Smooth muscle cell (in vitro differentiated cells): ENCODE measurements at regions not wholly inside any gene's neighbourhood (a gene's known extent, or its start where the extent isn't known, plus 50 kb on each side); places are given as distances from the start of the nearest gene placed in this dataset.

Source experiments
- DNase-seq: peaks from one replicate; lab custom pipeline; 2025; ENCODE audit not compliant: unreplicated experiment; lab: John Stamatoyannopoulos, UW
- H2AFZ ChIP-seq: fragments of 200-600 bp; sonication (generic); 2 replicates; pipeline ENCODE4 v1.6.0; 2016; ENCODE audit warnings: antibody characterized with exemption, low read depth, mild to moderate bottlenecking
- H3F3A ChIP-seq: fragments of 200-600 bp; sonication (generic); 2 replicates; pipeline ENCODE4 v1.6.0; 2017; ENCODE audit warnings: antibody characterized with exemption, low read depth
- H3K27ac ChIP-seq: fragments of 200-600 bp; sonication (generic); 2 replicates; pipeline ENCODE4 v1.5.1; 2016; ENCODE audit warnings: low read depth, mild to moderate bottlenecking
- H3K27me3 ChIP-seq: fragments of 200-600 bp; sonication (generic); 2 replicates; pipeline ENCODE4 v1.6.1; 2016; ENCODE audit warnings: low read depth, mild to moderate bottlenecking
- H3K36me3 ChIP-seq: fragments of 200-600 bp; sonication (generic); 2 replicates; pipeline ENCODE4 v1.5.1; 2016; ENCODE audit warnings: low read depth
- H3K4me1 ChIP-seq: fragments of 200-600 bp; sonication (generic); 2 replicates; pipeline ENCODE4 v1.5.1; 2016; ENCODE audit warnings: low read depth
- H3K4me2 ChIP-seq: fragments of 200-600 bp; sonication (generic); 2 replicates; pipeline ENCODE4 v1.6.0; 2016; ENCODE audit warnings: mild to moderate bottlenecking
- H3K4me3 ChIP-seq: fragments of 200-600 bp; sonication (generic); 2 replicates; pipeline ENCODE4 v1.5.1; 2016; ENCODE audit warnings: mild to moderate bottlenecking
- H3K79me2 ChIP-seq: fragments of 200-600 bp; sonication (generic); 2 replicates; pipeline ENCODE4 v1.6.0; 2016; ENCODE audit warnings: low read depth, mild to moderate bottlenecking
- H3K9ac ChIP-seq: fragments of 200-600 bp; sonication (generic); 2 replicates; pipeline ENCODE4 v1.6.0; 2016; ENCODE audit warnings: low read depth
- H3K9me3 ChIP-seq: fragments of 200-600 bp; sonication (generic); replicated peaks from 2 replicates; pipeline ENCODE4 v1.5.1; 2016; ENCODE audit warnings: low read depth
- H4K20me1 ChIP-seq: fragments of 200-600 bp; sonication (generic); 2 replicates; pipeline ENCODE4 v1.6.0; 2016; ENCODE audit warnings: low read depth
- WGBS: methylation state at CpG from one replicate; pipeline ENCODE4 v1.1.7; 2016; ENCODE audit warnings: low lambda C conversion rate; 5-methylcytosine and 5-hydroxymethylcytosine counted together
- TF ChIP-seq, protein P1 (sequence below): fragments of 200-600 bp; sonication (generic); IDR thresholded peaks from 2 replicates; pipeline ENCODE4 v1.5.1; 2017; ENCODE audit warnings: borderline replicate concordance, mild to moderate bottlenecking, antibody characterized with exemption; ENCODE audit not compliant: insufficient read depth, poor library complexity, severe bottlenecking

DNA sequence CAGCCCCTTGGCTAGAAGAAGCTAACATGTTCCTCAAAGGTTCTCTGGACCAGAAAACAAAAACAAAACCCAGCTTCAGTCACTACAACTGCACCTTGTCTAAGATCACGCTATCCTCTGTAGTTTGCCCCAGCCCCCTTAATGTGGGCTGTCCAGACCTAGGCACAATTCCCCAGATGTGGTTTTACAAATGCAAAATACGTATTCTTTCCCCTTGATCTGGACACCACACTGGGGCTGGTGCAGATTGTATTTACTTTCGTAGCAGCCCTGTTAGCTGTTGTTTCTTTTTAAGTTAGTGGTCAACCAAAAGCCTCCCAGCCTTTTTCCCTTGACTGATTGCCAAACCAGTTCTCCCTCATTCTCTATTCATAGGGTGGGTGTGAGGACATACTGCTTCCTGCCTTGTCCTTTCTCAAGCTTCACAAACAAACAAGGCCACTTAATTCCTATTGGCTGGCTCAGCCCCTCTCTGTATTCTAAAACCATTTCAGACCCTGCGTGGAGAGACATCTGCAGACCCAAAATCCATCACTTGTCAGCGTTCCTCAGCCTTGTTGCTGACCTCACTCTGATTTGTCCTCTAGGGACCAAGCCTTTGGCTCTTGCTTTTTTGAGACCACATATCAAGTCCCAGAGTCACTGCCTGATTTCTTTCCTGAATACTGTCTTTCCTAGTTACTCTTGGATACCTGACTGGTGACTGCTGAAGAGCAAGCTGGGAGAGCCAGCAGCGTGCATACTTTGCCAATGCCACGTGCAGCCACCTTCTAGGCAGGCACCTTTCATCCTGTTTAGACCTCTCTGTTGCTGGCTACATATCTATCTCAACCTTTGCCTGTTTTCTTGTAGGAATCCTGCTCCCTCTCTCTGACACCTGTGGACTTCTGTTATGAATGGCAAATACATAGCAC, 96.4 kb upstream of the RAB3GAP2 start:
- H3K9me3 ChIP-seq: no peaks in the 10 kb centered on the region
- no peak for DNase-seq
- H3K27me3 ChIP-seq: no peaks in the 10 kb centered on the region
- H3K4me3 ChIP-seq: no peak overlapping the region
- no peaks in the 10 kb centered on the region for H3F3A ChIP-seq
- WGBS: 62% methylated on average over 7 of the region's 7 CpGs
- H3K4me1 ChIP-seq: peaks cover 21% of the 10 kb centered on the region
- no peaks in the 10 kb centered on the region for H4K20me1 ChIP-seq
- H3K4me2 ChIP-seq: peak overlapping the region; percentile 58
- H3K36me3 ChIP-seq: no peaks in the 10 kb centered on the region
- H3K27ac ChIP-seq: peak overlapping the region; percentile 82
- TF ChIP-seq, protein P1, sequence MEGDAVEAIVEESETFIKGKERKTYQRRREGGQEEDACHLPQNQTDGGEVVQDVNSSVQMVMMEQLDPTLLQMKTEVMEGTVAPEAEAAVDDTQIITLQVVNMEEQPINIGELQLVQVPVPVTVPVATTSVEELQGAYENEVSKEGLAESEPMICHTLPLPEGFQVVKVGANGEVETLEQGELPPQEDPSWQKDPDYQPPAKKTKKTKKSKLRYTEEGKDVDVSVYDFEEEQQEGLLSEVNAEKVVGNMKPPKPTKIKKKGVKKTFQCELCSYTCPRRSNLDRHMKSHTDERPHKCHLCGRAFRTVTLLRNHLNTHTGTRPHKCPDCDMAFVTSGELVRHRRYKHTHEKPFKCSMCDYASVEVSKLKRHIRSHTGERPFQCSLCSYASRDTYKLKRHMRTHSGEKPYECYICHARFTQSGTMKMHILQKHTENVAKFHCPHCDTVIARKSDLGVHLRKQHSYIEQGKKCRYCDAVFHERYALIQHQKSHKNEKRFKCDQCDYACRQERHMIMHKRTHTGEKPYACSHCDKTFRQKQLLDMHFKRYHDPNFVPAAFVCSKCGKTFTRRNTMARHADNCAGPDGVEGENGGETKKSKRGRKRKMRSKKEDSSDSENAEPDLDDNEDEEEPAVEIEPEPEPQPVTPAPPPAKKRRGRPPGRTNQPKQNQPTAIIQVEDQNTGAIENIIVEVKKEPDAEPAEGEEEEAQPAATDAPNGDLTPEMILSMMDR: no peak
- no peak overlapping the region for H2AFZ ChIP-seq
- H3K9ac ChIP-seq: no peak overlapping the region
- no peaks in the 10 kb centered on the region for H3K79me2 ChIP-seq

DNA sequence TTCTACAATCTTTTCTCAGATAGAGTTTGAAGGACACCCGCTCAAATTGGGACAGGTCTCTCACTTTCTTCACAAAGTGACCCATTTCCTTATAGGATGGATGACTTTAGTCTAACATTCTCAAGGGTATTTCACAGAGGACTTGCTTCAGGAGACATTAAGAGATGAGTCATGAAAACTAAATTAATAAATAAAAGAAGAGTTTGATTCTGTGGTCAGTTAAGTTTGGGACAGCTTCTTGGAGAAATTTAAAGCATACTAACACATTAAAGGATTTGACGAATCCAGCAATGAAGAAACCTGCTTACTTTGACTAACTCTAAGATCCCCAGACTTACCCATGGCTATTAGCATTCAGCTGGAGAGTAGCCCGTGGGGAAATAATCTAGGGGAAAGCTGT, 95.6 kb upstream of the RAB3GAP2 start:
- Histone ChIP-seq H2AFZ (no peak overlapping the region), H3K9ac (no peak overlapping the region), H3K27ac (peak overlapping the region; percentile 82), H3F3A (no peaks in the 10 kb centered on the region), H3K79me2 (no peaks in the 10 kb centered on the region), H4K20me1 (no peaks in the 10 kb centered on the region), H3K36me3 (no peaks in the 10 kb centered on the region), H3K4me2 (peak overlapping the region; percentile 58), H3K27me3 (no peaks in the 10 kb centered on the region), H3K4me3 (no peak overlapping the region), H3K9me3 (no peaks in the 10 kb centered on the region), H3K4me1 (peaks cover 26% of the 10 kb centered on the region)
- WGBS: 77% methylated on average over 3 of the region's 3 CpGs
- DNase-seq: no peak
- TF ChIP-seq, protein P1: no peak

DNA sequence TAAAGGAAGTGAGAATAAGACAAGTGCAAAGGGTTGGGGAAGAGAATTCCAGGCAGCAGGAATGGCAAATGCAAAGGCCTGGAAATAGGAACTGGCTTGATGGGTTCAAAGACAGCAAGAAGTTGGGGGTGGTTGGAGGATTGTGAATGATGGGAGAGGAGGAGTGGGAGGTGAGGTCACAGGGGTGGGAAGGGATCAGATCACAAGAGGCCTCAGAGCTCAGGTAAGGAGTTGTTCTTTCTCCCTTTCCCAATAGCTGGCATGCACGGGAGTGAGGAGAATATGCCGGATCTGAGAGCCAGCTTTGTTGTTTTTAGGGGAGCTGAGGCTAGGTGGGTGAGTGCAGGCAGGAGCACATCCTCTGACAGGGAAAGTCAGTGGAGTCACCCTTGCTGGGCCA, 94.0 kb upstream of the RAB3GAP2 start:
- 96% methylated on average over 2 of the region's 2 CpGs for whole genome bisulfite sequencing
- H3K4me3 ChIP-seq: no peak overlapping the region
- no peaks in the 10 kb centered on the region for H3K9me3 ChIP-seq
- H3K36me3 ChIP-seq: no peaks in the 10 kb centered on the region
- H2AFZ ChIP-seq: no peak overlapping the region
- H3K79me2 ChIP-seq: no peaks in the 10 kb centered on the region
- no peaks in the 10 kb centered on the region for H4K20me1 ChIP-seq
- no peak overlapping the region for H3K9ac ChIP-seq
- H3K27ac ChIP-seq: no peak overlapping the region
- DNase-seq: no peak
- H3K4me1 ChIP-seq: peaks cover 26% of the 10 kb centered on the region
- TF ChIP-seq, protein P1: no peak
- H3K27me3 ChIP-seq: no peaks in the 10 kb centered on the region
- no peak overlapping the region for H3K4me2 ChIP-seq
- H3F3A ChIP-seq: no peaks in the 10 kb centered on the region
